GM12878 (cell line): ENCODE measurements at regions not wholly inside any gene's neighbourhood (a gene's known extent, or its start where the extent isn't known, plus 50 kb on each side); places are given as distances from the start of the nearest gene placed in this dataset.

ENCODE experiments used
- ATAC-seq: fragments of 200-7000 bp; cut with Tn5 transposase; 3 replicates; pipeline ENCODE4 v1.9.1; 2020; ENCODE audit warnings: mild to moderate bottlenecking, moderate library complexity
- BruUV-seq: library from RNA; stranded (reverse); fragments of 400-500 nt; replicated peaks from 2 replicates; lab custom pipeline; 2021; lab: Mats Ljungman, UMichigan
- CTCF ChIA-PET: fragments of 300-600 bp; sonication (Branson Sonifier 250); formaldehyde crosslinking; extraction: SDS; loops from one replicate; lab custom pipeline; 2021; ENCODE audit warnings: inconsistent platforms; lab: Yijun Ruan, JAX
- POLR2A ChIA-PET: fragments of 350-600 bp; formaldehyde crosslinking; extraction: SDS; loops from one replicate; lab custom pipeline; 2021; ENCODE audit warnings: inconsistent platforms; lab: Charles Lee
- RAD21 ChIA-PET: fragments of 300-600 bp; sonication (Branson Sonifier 250); formaldehyde crosslinking; loops from one replicate; lab custom pipeline; 2023; ENCODE audit warnings: antibody characterized with exemption; ENCODE audit not compliant: unreplicated experiment; lab: Charles Lee
- SMC1A ChIA-PET: fragments of 300-600 bp; sonication (Branson Sonifier 250); formaldehyde crosslinking; loops from one replicate; lab custom pipeline; 2023; ENCODE audit not compliant: unreplicated experiment, uncharacterized antibody; lab: Charles Lee
- DNase-seq: peaks from one replicate; pipeline ENCODE4 v3.0.0-alpha.2; 2011; ENCODE audit warnings: low read depth, low spot score
- FAIRE-seq: peaks from 3 replicates; lab custom pipeline; 2011; peaks lifted over from hg19 to GRCh38; lab: Jason Lieb, UNC
- H2AFZ ChIP-seq: 2 replicates; pipeline ENCODE4 v1.6.0; 2011; ENCODE audit warnings: low read depth, low read length, control low read depth; ENCODE audit not compliant: control insufficient read depth
- H3K27ac ChIP-seq: 2 replicates; pipeline ENCODE4 v1.5.1; 2011; ENCODE audit warnings: control low read depth; ENCODE audit not compliant: control insufficient read depth, insufficient read depth
- H3K27me3 ChIP-seq, 2 experiments: replicated peaks in 1 of 2; 2 replicates each; pipeline versions ENCODE4 v1.6.0 to v1.6.1; 2011; ENCODE audit warnings: low read length in 1 of 2; ENCODE audit not compliant: control insufficient read depth in 2 of 2, insufficient read depth in 2 of 2
- H3K36me3 ChIP-seq, 2 experiments: 2 replicates each; pipeline ENCODE4 v1.5.1; 2011; ENCODE audit warnings: low read length in 1 of 2; ENCODE audit not compliant: control insufficient read depth in 2 of 2, insufficient read depth in 2 of 2
- H3K4me1 ChIP-seq: 2 replicates; pipeline ENCODE4 v1.6.1; 2011; ENCODE audit warnings: mild to moderate bottlenecking, low read length, moderate library complexity, mixed read lengths; ENCODE audit not compliant: control insufficient read depth, insufficient read depth
- H3K4me2 ChIP-seq: 2 replicates; pipeline ENCODE4 v1.6.0; 2011; ENCODE audit warnings: control low read depth; ENCODE audit not compliant: control insufficient read depth, insufficient read depth
- H3K4me3 ChIP-seq: fragments of 200-600 bp; sonication (generic); 2 replicates; pipeline ENCODE4 v1.5.1; 2016
- H3K79me2 ChIP-seq: 2 replicates; pipeline ENCODE4 v1.6.0; 2011; ENCODE audit warnings: low read length; ENCODE audit not compliant: control insufficient read depth, insufficient read depth
- H3K9ac ChIP-seq: 2 replicates; pipeline ENCODE4 v1.8.0; 2011; ENCODE audit warnings: low read length, control low read depth, mixed read lengths; ENCODE audit not compliant: control insufficient read depth, insufficient read depth
- H3K9me3 ChIP-seq: replicated peaks from 3 replicates; pipeline ENCODE4 v1.5.1; 2011; ENCODE audit warnings: mild to moderate bottlenecking, low read length; ENCODE audit not compliant: control insufficient read depth, insufficient read depth
- H4K20me1 ChIP-seq: 2 replicates; pipeline ENCODE4 v1.6.0; 2011; ENCODE audit not compliant: control insufficient read depth, insufficient read depth
- CBFB ChIP-seq: IDR thresholded peaks from 2 replicates; pipeline ENCODE4 v1.6.1; 2016; ENCODE audit warnings: antibody characterized with exemption, low read depth
- E2F4 ChIP-seq: IDR thresholded peaks from 2 replicates; pipeline ENCODE4 v1.6.1; 2012; ENCODE audit warnings: low read depth, low read length, improper control_type of control experiment
- EED ChIP-seq: sonication (generic); IDR thresholded peaks from 2 replicates; pipeline ENCODE4 v1.6.1; 2016; ENCODE audit warnings: antibody characterized with exemption, low read depth
- HDAC6 ChIP-seq: fragments of 200-600 bp; sonication (generic); IDR thresholded peaks from one replicate; pipeline ENCODE4 v1.8.0; 2017; ENCODE audit warnings: antibody characterized with exemption; ENCODE audit not compliant: unreplicated experiment
- KLF5 ChIP-seq: fragments of 450-650 bp; IDR thresholded peaks from 2 replicates; pipeline ENCODE4 v1.6.1; 2014; ENCODE audit warnings: mild to moderate bottlenecking; ENCODE audit not compliant: partially characterized antibody
- NFYA ChIP-seq: IDR thresholded peaks from 2 replicates; pipeline ENCODE4 v1.6.1; 2011; ENCODE audit warnings: low read depth, mild to moderate bottlenecking, low read length, improper control_type of control experiment, borderline replicate concordance
- NR2C2 ChIP-seq: IDR thresholded peaks from 2 replicates; pipeline ENCODE4 v1.6.1; 2011; ENCODE audit warnings: borderline replicate concordance, low read depth; ENCODE audit not compliant: control insufficient read depth, insufficient read length
- PML ChIP-seq: IDR thresholded peaks from 2 replicates; pipeline ENCODE4 v1.6.1; 2012; ENCODE audit warnings: low read length, inconsistent platforms
- RAD51 ChIP-seq: fragments of 450-650 bp; IDR thresholded peaks from 2 replicates; pipeline ENCODE4 v1.6.1; 2016; ENCODE audit warnings: moderate library complexity, mild to moderate bottlenecking, inconsistent platforms
- RUNX3 ChIP-seq: IDR thresholded peaks from 2 replicates; pipeline ENCODE4 v1.6.1; 2012; ENCODE audit warnings: low read length, inconsistent platforms
- SUPT20H ChIP-seq: IDR thresholded peaks from 2 replicates; pipeline ENCODE4 v1.6.1; 2011; ENCODE audit warnings: low read depth, mild to moderate bottlenecking, low read length, moderate library complexity, borderline replicate concordance; ENCODE audit not compliant: control insufficient read depth
- WGBS: methylation state at CpG from one replicate; pipeline ENCODE4 v1.1.6; 2016; ENCODE audit warnings: low lambda C conversion rate; ENCODE audit not compliant: insufficient replicate concordance, insufficient coverage; ENCODE audit errors: missing lambda C conversion rate; 5-methylcytosine and 5-hydroxymethylcytosine counted together
- in situ Hi-C: fragments of 300-500 bp; cut with MboI; formaldehyde crosslinking; loops from 9 replicates; pipeline ENCODE4 v1.14.3; 2018; ENCODE audit warnings: mixed read lengths
- intact Hi-C: fragments of 100-400 bp; cut with micrococcal nuclease; formaldehyde crosslinking; loops from one replicate; pipeline ENCODE4 v1.14.2; 2022; ENCODE audit not compliant: unreplicated experiment
- TF ChIP-seq, protein P1 (sequence below): fragments of 450-650 bp; IDR thresholded peaks from 2 replicates; pipeline ENCODE4 v1.6.1; 2017; ENCODE audit warnings: mild to moderate bottlenecking, low read depth, inconsistent platforms; ENCODE audit not compliant: poor library complexity, severe bottlenecking
- TF ChIP-seq, protein P2 (sequence below): IDR thresholded peaks from 2 replicates; pipeline ENCODE4 v1.6.1; 2011; ENCODE audit warnings: borderline replicate concordance, low read depth, mild to moderate bottlenecking, moderate library complexity, low read length; ENCODE audit not compliant: insufficient read depth, poor library complexity, severe bottlenecking
- TF ChIP-seq, protein P3 (sequence below): IDR thresholded peaks from 2 replicates; pipeline ENCODE4 v1.6.1; 2012; ENCODE audit warnings: low read depth, low read length, improper control_type of control experiment

DNA sequence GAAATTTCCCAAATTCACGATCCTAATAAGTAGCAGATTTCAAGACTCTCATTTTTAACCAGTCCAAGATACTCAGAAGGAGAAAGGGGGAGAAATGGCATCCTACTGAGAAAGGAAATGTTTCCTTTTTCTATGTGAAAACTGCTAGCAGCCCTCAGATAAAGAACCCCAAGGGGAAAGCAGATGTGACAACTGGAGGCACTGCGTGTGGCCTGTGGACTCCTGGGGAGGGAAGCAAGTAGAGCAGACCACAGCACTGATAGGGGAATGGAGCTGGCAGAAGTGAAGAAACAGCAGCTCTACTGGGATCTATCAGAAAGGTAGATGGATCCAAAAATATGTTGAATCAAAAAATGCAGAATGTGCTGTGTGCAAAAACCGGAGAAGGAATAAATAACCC is 239.7 kb upstream of the API5 start:
- FAIRE-seq: no peak
- 0% methylated on average over 3 of the region's 3 CpGs for WGBS
- Histone ChIP-seq H3K27me3 (no peaks in the 10 kb centered on the region), H2AFZ (no peak overlapping the region), H3K4me1 (no peaks in the 10 kb centered on the region), H3K27ac (no peak overlapping the region), H3K79me2 (no peaks in the 10 kb centered on the region)
- intact Hi-C loops: no loop called here
- ATAC-seq: no peak
- SMC1A ChIA-PET: no interaction called here
- RAD21 ChIA-PET: no interaction called here
- TF ChIP-seq RAD51 (no peak), NR2C2 (no peak), KLF5 (no peak), E2F4 (no peak), PML (no peak), HDAC6 (no peak), NFYA (no peak), SUPT20H (no peak), CBFB (no peak), EED (no peak), RUNX3 (no peak)
- TF ChIP-seq, protein P1, sequence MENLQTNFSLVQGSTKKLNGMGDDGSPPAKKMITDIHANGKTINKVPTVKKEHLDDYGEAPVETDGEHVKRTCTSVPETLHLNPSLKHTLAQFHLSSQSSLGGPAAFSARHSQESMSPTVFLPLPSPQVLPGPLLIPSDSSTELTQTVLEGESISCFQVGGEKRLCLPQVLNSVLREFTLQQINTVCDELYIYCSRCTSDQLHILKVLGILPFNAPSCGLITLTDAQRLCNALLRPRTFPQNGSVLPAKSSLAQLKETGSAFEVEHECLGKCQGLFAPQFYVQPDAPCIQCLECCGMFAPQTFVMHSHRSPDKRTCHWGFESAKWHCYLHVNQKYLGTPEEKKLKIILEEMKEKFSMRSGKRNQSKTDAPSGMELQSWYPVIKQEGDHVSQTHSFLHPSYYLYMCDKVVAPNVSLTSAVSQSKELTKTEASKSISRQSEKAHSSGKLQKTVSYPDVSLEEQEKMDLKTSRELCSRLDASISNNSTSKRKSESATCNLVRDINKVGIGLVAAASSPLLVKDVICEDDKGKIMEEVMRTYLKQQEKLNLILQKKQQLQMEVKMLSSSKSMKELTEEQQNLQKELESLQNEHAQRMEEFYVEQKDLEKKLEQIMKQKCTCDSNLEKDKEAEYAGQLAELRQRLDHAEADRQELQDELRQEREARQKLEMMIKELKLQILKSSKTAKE: no peak
- TF ChIP-seq, protein P2, sequence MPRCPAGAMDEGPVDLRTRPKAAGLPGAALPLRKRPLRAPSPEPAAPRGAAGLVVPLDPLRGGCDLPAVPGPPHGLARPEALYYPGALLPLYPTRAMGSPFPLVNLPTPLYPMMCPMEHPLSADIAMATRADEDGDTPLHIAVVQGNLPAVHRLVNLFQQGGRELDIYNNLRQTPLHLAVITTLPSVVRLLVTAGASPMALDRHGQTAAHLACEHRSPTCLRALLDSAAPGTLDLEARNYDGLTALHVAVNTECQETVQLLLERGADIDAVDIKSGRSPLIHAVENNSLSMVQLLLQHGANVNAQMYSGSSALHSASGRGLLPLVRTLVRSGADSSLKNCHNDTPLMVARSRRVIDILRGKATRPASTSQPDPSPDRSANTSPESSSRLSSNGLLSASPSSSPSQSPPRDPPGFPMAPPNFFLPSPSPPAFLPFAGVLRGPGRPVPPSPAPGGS: no peak
- TF ChIP-seq, protein P3, sequence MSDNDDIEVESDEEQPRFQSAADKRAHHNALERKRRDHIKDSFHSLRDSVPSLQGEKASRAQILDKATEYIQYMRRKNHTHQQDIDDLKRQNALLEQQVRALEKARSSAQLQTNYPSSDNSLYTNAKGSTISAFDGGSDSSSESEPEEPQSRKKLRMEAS: no peak
- TF ChIP-seq, all 136 proteins: peak for 0
- BruUV-seq: no TSS peak
- POLR2A ChIA-PET: no interaction called here
- Histone ChIP-seq H3K4me3 (no peak overlapping the region), H3K9ac (no peak overlapping the region), H3K4me2 (no peak overlapping the region), H3K9me3 (no peaks in the 10 kb centered on the region), H3K36me3 (no peaks in the 10 kb centered on the region), H4K20me1 (no peaks in the 10 kb centered on the region)
- DNase-seq: no peak
- CTCF ChIA-PET: no interaction called here
- in situ Hi-C loops: no loop called here
